ENCODE measurements at regions not wholly inside any gene's neighbourhood (a gene's known extent, or its start where the extent isn't known, plus 50 kb on each side); places are given as distances from the start of the nearest gene placed in this dataset.

DNA sequence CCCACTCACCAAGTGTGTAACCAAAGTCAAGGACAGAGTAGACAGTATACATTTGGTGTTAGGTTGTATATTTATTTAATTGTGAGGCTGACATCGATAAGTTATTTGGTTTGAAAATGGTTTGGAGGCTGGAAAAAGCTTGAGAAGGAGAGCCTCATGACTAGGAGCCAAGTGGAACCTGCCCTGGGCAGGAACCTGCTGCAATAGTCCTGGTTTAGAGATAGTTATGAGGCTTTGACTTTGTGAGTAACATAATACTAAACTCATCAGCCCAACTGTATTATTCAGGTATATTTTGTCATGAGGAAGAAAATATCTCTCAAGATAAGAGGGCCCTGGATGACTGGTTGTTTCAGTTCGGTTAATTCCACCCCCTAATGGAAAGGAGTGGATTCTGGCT is 234.3 kb upstream of the CYRIA start:
- H3K4me1 ChIP-seq (ENCODE audit: insufficient read depth, insufficient read length) = no peaks in the 10 kb centered on the region
- no peaks in the 10 kb centered on the region for H3K27me3 ChIP-seq (ENCODE audit: insufficient read depth, insufficient read length)
- H3K9me3 ChIP-seq (ENCODE audit: insufficient read depth, low read length) = no peaks in the 10 kb centered on the region
- TF ChIP-seq ZNF274 (IDR thresholded peaks at IDR 0.05; ENCODE audit: low read depth, low read length) = no peak
- no peak for TF ChIP-seq SUZ12 (IDR thresholded peaks at IDR 0.05; ENCODE audit: extremely low read depth, insufficient read depth, insufficient read length)
- no peak for TF ChIP-seq YY1 (IDR thresholded peaks at IDR 0.05; ENCODE audit: insufficient read depth, insufficient read length)
- H3K9ac ChIP-seq (ENCODE audit: insufficient read length, low read depth) = no peak overlapping the region
- no peak for DNase-seq (ENCODE audit: low read depth, low spot score)
- no peaks in the 10 kb centered on the region for H3K36me3 ChIP-seq (ENCODE audit: insufficient read depth, insufficient read length, low read length)
- no peak overlapping the region for H3K4me3 ChIP-seq (ENCODE audit: insufficient read length, low read depth)

DNA sequence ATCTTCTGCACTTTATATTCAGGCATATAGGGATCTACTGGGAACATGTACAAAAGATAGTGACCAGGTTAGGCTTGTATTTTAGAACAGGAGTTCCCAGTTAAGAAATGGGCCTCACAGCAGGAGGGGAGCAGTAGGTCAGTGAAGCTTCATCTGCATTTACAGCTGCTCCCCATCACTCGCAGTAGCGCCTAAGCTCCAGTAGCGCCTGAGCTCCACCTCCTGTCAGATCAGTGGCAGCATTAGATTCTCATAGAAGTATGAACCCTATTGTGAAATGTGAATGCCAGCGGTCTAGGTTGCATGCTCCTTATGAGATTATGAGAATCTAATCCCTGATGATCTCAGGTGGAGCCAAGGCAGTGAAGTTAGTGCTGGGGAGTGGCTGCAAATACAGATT is 224.4 kb upstream of the CYRIA start:
- peak; percentile 28 for DNase-seq (ENCODE audit: low read depth, low spot score)
- Histone ChIP-seq H3K9ac (ENCODE audit: insufficient read length, low read depth) (no peak overlapping the region), H3K36me3 (ENCODE audit: insufficient read depth, insufficient read length, low read length) (no peaks in the 10 kb centered on the region), H3K27me3 (ENCODE audit: insufficient read depth, insufficient read length) (no peaks in the 10 kb centered on the region), H3K9me3 (ENCODE audit: insufficient read depth, low read length) (no peaks in the 10 kb centered on the region), H3K4me3 (ENCODE audit: insufficient read length, low read depth) (no peak overlapping the region), H3K4me1 (ENCODE audit: insufficient read depth, insufficient read length) (peaks cover 3% of the 10 kb centered on the region)
- TF ChIP-seq ZNF274 (IDR thresholded peaks at IDR 0.05; ENCODE audit: low read depth, low read length) (no peak), SUZ12 (IDR thresholded peaks at IDR 0.05; ENCODE audit: extremely low read depth, insufficient read depth, insufficient read length) (no peak), YY1 (IDR thresholded peaks at IDR 0.05; ENCODE audit: insufficient read depth, insufficient read length) (no peak)

DNA sequence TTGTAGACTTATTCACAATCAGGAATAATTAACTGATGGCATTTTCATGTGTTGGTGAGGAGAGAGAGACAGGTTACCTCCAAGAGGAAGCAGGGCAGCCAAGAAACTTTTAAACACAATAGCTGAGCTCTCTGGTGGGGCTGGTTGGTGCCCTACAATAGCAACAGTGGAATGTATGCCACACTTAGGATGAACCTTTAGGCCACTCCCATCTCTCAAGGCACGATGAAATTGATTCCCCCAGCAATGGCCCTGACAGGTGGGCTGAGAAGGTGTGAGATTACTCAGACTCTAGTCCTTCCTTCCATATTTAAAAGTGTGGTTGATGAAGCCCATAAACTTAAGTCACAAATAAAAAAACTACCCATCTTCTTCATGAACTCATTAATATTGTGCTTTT is 219.4 kb upstream of the CYRIA start:
- Histone ChIP-seq H3K36me3 (ENCODE audit: insufficient read depth, insufficient read length, low read length) (no peaks in the 10 kb centered on the region), H3K4me3 (ENCODE audit: insufficient read length, low read depth) (no peak overlapping the region), H3K9ac (ENCODE audit: insufficient read length, low read depth) (no peak overlapping the region), H3K9me3 (ENCODE audit: insufficient read depth, low read length) (no peaks in the 10 kb centered on the region), H3K27me3 (ENCODE audit: insufficient read depth, insufficient read length) (no peaks in the 10 kb centered on the region), H3K4me1 (ENCODE audit: insufficient read depth, insufficient read length) (no peaks in the 10 kb centered on the region)
- TF ChIP-seq SUZ12 (IDR thresholded peaks at IDR 0.05; ENCODE audit: extremely low read depth, insufficient read depth, insufficient read length) (no peak), ZNF274 (IDR thresholded peaks at IDR 0.05; ENCODE audit: low read depth, low read length) (no peak)
- no peak for DNase-seq (ENCODE audit: low read depth, low spot score)

DNA sequence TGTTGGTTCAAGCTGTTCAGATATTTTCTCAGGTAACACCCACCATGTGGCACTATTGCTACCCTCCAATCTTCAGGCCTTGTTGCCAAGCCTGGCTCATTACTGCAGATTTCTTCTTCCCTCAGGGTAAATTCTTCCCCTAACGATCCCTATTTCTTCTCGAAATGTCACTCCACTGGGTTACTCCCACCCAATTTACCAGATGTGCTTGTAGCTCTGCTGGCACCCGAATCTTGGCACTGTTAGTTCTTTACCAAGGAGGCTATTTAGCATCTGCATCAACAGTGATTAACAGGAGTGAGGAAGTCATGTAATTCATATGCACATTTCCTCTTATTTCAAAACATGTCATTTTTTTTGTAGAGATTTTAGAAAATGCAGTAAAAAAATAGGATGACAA is 217.1 kb upstream of the CYRIA start:
- Histone ChIP-seq H3K4me1 (ENCODE audit: insufficient read depth, insufficient read length) (no peaks in the 10 kb centered on the region), H3K27me3 (ENCODE audit: insufficient read depth, insufficient read length) (no peaks in the 10 kb centered on the region), H3K9me3 (ENCODE audit: insufficient read depth, low read length) (no peaks in the 10 kb centered on the region), H3K36me3 (ENCODE audit: insufficient read depth, insufficient read length, low read length) (no peaks in the 10 kb centered on the region), H3K9ac (ENCODE audit: insufficient read length, low read depth) (no peak overlapping the region), H3K4me3 (ENCODE audit: insufficient read length, low read depth) (no peak overlapping the region)
- DNase-seq (ENCODE audit: low read depth, low spot score) = no peak
- TF ChIP-seq ZNF274 (IDR thresholded peaks at IDR 0.05; ENCODE audit: low read depth, low read length) (no peak), SUZ12 (IDR thresholded peaks at IDR 0.05; ENCODE audit: extremely low read depth, insufficient read depth, insufficient read length) (no peak)

DNA sequence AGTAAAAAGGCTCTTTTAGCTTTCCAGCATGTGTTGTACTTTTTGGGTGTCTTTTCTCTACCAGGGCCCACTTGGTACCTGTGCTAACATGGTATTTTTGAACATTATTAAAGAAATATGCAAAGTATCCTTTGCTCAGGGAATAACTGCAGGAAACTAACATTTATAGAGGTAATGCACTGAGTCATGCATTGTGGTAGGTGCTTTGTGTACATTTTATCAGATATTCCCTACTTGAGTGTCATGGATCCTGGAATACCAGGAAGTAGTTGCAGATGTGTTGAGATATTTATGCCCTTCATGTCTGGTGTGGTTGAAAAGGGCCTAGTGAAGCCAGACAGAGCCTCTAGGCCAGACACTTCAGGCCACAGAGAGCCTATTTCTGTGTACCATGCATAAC is 215.5 kb upstream of the CYRIA start:
- Histone ChIP-seq H3K4me1 (ENCODE audit: insufficient read depth, insufficient read length) (no peaks in the 10 kb centered on the region), H3K9me3 (ENCODE audit: insufficient read depth, low read length) (no peaks in the 10 kb centered on the region), H3K4me3 (ENCODE audit: insufficient read length, low read depth) (no peak overlapping the region), H3K27me3 (ENCODE audit: insufficient read depth, insufficient read length) (no peaks in the 10 kb centered on the region), H3K9ac (ENCODE audit: insufficient read length, low read depth) (no peak overlapping the region), H3K36me3 (ENCODE audit: insufficient read depth, insufficient read length, low read length) (no peaks in the 10 kb centered on the region)
- no peak for TF ChIP-seq YY1 (IDR thresholded peaks at IDR 0.05; ENCODE audit: insufficient read depth, insufficient read length)
- no peak for TF ChIP-seq ZNF274 (IDR thresholded peaks at IDR 0.05; ENCODE audit: low read depth, low read length)
- TF ChIP-seq SUZ12 (IDR thresholded peaks at IDR 0.05; ENCODE audit: extremely low read depth, insufficient read depth, insufficient read length) = no peak
- DNase-seq (ENCODE audit: low read depth, low spot score) = no peak

DNA sequence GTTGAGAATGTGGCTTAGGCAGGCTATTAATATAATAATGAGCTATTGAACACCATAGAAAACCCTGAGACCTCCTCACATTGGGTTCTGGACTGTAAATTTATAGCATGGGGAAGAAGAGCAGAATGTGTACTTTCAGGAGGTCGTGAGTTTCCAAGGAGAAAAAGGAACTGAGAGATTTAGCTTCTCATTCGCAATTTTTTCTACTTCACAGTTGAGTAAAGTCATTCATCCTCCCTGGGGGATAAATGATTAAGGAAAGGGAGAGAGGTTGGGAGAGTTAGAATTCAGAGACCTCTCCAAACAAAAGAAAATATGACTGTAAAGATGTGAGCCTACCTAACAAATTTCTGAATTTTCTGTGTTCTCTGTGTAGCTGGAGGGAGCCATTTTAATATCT is 205.8 kb upstream of the CYRIA start:
- TF ChIP-seq SUZ12 (IDR thresholded peaks at IDR 0.05; ENCODE audit: extremely low read depth, insufficient read depth, insufficient read length) (no peak), YY1 (IDR thresholded peaks at IDR 0.05; ENCODE audit: insufficient read depth, insufficient read length) (no peak), ZNF274 (IDR thresholded peaks at IDR 0.05; ENCODE audit: low read depth, low read length) (no peak)

DNA sequence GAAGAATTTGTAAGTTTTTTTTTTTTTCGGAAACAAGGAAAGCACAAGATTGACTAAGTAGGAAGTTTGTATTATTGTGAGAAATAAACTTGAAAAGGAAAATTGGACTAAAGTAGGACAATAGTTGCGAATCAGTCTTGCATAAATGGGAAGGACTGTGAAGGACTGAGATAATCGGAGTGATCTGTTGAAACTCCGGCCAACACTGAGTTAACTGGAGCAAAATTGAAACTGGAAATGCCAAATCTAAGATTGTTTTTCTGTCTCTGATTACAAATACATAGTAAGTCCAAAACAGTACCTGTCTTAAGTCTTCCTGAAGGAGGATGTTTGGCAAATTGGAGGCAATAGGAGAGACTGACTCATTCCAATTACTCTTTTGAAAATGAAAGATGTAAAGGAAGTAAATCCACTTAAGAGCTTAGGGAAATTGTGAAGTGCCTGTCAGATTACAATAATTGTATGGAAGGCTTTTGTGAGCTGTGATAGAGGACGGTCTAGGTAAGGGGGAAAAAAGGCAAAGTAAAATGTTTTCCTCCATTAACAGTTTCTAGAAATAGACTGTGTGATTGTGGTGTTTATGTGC is 204.9 kb upstream of the CYRIA start:
- DNase-seq (ENCODE audit: low read depth, low spot score) = no peak
- TF ChIP-seq ZNF274 (IDR thresholded peaks at IDR 0.05; ENCODE audit: low read depth, low read length) (no peak), SUZ12 (IDR thresholded peaks at IDR 0.05; ENCODE audit: extremely low read depth, insufficient read depth, insufficient read length) (no peak), YY1 (IDR thresholded peaks at IDR 0.05; ENCODE audit: insufficient read depth, insufficient read length) (no peak)
- Histone ChIP-seq H3K4me1 (ENCODE audit: insufficient read depth, insufficient read length) (no peaks in the 10 kb centered on the region), H3K27me3 (ENCODE audit: insufficient read depth, insufficient read length) (no peaks in the 10 kb centered on the region), H3K9ac (ENCODE audit: insufficient read length, low read depth) (no peak overlapping the region), H3K9me3 (ENCODE audit: insufficient read depth, low read length) (no peaks in the 10 kb centered on the region), H3K4me3 (ENCODE audit: insufficient read length, low read depth) (no peak overlapping the region), H3K36me3 (ENCODE audit: insufficient read depth, insufficient read length, low read length) (no peaks in the 10 kb centered on the region)

More for the DNA sequence above, 205.8 kb upstream of the CYRIA start:
- Histone ChIP-seq H3K9me3 (ENCODE audit: insufficient read depth, low read length) (no peaks in the 10 kb centered on the region), H3K9ac (ENCODE audit: insufficient read length, low read depth) (no peak overlapping the region), H3K36me3 (ENCODE audit: insufficient read depth, insufficient read length, low read length) (no peaks in the 10 kb centered on the region), H3K4me3 (ENCODE audit: insufficient read length, low read depth) (no peak overlapping the region), H3K4me1 (ENCODE audit: insufficient read depth, insufficient read length) (no peaks in the 10 kb centered on the region), H3K27me3 (ENCODE audit: insufficient read depth, insufficient read length) (no peaks in the 10 kb centered on the region)
- DNase-seq (ENCODE audit: low read depth, low spot score) = no peak

Data from NT2/D1 (cell line).